ENCODE measurements at regions not wholly inside any gene's neighbourhood (a gene's known extent, or its start where the extent isn't known, plus 50 kb on each side); places are given as distances from the start of the nearest gene placed in this dataset.
"Not testable (repeated sequence)": the region's sequence is repeated elsewhere in the genome, so short reads cannot be mapped to it uniquely, and the experiment has no call there.

GRCh38 chr1:222906271-222906739 lies 91.5 kb downstream of the DISP1 start:
- H3K4me3 ChIP-seq (ENCODE audit: control insufficient read depth, low read depth, low read length); DNase-seq (ENCODE audit: low read depth): not testable (repeated sequence)
- TF ChIP-seq, protein P1, sequence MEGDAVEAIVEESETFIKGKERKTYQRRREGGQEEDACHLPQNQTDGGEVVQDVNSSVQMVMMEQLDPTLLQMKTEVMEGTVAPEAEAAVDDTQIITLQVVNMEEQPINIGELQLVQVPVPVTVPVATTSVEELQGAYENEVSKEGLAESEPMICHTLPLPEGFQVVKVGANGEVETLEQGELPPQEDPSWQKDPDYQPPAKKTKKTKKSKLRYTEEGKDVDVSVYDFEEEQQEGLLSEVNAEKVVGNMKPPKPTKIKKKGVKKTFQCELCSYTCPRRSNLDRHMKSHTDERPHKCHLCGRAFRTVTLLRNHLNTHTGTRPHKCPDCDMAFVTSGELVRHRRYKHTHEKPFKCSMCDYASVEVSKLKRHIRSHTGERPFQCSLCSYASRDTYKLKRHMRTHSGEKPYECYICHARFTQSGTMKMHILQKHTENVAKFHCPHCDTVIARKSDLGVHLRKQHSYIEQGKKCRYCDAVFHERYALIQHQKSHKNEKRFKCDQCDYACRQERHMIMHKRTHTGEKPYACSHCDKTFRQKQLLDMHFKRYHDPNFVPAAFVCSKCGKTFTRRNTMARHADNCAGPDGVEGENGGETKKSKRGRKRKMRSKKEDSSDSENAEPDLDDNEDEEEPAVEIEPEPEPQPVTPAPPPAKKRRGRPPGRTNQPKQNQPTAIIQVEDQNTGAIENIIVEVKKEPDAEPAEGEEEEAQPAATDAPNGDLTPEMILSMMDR (conservative IDR thresholded peaks at IDR 0.05; ENCODE audit: control insufficient read depth, insufficient read depth, low read depth, low read length) = peak; percentile 0

DNA sequence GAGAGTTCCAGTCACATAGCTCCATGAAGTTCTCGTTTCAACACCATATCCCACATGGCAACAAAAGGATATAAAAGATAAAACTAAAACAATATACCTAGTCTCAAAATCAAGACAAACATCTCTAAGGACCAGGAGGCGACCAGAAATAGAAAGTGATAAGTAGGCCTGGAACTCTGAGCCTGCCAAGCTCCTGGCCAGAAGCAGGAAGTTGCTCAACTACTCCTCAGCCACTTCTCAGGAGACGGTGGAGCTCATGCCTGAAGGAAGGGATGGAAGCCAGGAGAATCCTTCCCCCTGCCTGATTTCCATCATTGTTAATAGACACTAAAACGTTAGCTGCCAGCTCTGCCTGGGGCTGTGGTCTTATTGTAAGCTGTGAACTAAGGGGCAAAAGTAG lies 94.7 kb downstream of the DISP1 start:
- peak; percentile 69 for DNase-seq (ENCODE audit: low read depth)
- no peak overlapping the region for H3K4me3 ChIP-seq (ENCODE audit: control insufficient read depth, low read depth, low read length)
- TF ChIP-seq, protein P1 (conservative IDR thresholded peaks at IDR 0.05; ENCODE audit: control insufficient read depth, insufficient read depth, low read depth, low read length) = no peak

GRCh38 chr1:222910699-222911098 lies 95.9 kb downstream of the DISP1 start:
- TF ChIP-seq, protein P1 (conservative IDR thresholded peaks at IDR 0.05; ENCODE audit: control insufficient read depth, insufficient read depth, low read depth, low read length) = no peak
- no peak overlapping the region for H3K4me3 ChIP-seq (ENCODE audit: control insufficient read depth, low read depth, low read length)
- peak; percentile 70 for DNase-seq (ENCODE audit: low read depth)

DNA sequence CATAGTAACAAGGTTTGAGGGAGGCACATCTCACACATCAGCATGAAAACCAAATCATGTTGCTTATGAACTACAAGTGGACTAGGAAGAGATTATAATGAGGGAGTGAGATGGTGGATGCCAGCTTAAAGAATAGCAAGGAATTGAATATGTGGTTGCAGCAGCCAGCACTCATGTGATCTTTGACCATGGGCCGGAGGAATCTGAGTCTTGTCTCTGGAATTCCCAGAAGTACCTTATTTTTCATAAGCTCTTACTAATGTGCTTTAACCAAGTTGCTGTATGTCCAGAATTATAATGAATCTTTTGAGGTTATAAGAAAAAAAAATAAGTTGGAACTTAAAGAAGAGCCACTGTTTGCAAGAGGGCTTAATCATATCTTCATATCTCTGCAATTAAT lies 97.0 kb downstream of the DISP1 start:
- H3K4me3 ChIP-seq (ENCODE audit: control insufficient read depth, low read depth, low read length) = no peak overlapping the region
- peak; percentile 66 for DNase-seq (ENCODE audit: low read depth)
- TF ChIP-seq, protein P1 (conservative IDR thresholded peaks at IDR 0.05; ENCODE audit: control insufficient read depth, insufficient read depth, low read depth, low read length) = no peak

GRCh38 chr1:222912730-222913129 lies 97.9 kb downstream of the DISP1 start:
- no peak overlapping the region for H3K4me3 ChIP-seq (ENCODE audit: control insufficient read depth, low read depth, low read length)
- TF ChIP-seq, protein P1 (conservative IDR thresholded peaks at IDR 0.05; ENCODE audit: control insufficient read depth, insufficient read depth, low read depth, low read length) = no peak
- peak; percentile 76 for DNase-seq (ENCODE audit: low read depth)

DNA sequence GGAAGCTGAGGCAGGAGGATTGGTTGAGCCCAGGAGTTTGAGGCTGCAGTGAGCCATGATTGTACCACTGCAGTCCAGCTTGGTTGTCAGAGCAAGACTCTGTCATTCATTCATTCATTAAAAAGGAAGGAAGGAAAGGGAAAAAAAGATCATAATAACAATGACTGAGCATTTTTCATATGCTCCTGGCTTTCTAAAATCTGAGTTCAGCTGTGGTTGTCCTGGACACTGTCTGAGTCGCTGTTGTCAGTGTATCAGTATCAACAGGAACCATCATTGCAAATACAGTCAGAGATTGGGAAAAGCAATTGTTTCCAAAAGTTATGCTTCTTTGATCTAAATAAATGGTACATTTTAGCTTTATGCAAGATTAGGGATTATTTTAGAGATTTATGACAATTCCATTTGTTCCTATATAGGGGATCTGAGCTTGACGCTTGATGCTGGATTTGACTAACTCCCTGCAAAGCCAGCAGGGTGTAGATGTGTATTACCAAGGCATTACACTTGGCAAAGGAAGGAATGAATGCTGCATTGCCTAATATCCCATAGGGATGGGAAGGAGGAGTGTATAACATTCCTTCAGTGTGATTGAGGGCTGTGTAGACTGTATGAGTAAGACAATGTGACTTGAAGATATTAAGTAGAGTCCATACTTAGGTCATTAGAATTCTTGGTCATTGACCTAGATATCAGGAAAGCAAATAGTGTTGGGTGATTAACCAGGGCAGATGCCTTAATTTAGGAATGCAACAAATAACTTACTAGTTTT lies 100.2 kb downstream of the DISP1 start:
- no peak overlapping the region for H3K4me3 ChIP-seq (ENCODE audit: control insufficient read depth, low read depth, low read length)
- peak; percentile 95 for DNase-seq (ENCODE audit: low read depth)
- TF ChIP-seq, protein P1 (conservative IDR thresholded peaks at IDR 0.05; ENCODE audit: control insufficient read depth, insufficient read depth, low read depth, low read length) = peak; percentile 45

All from fibroblast of mammary gland (primary cell).